HL-60 (cell line): ENCODE measurements at regions not wholly inside any gene's neighbourhood (a gene's known extent, or its start where the extent isn't known, plus 50 kb on each side); places are given as distances from the start of the nearest gene placed in this dataset.

ENCODE experiments used
- DNase-seq, 2 experiments: peaks; one replicate each; pipeline ENCODE4 v3.0.0-alpha.2; 2010 to 2020; ENCODE audit warnings: low read depth in 1 of 2, low spot score in 1 of 2
- H3K27ac ChIP-seq: fragments of 250-450 bp; sonication (Bioruptor Pico); replicated peaks from 2 replicates; pipeline ENCODE4 v1.5.1; 2020; ENCODE audit warnings: mild to moderate bottlenecking, moderate library complexity
- H3K27me3 ChIP-seq: fragments of 250-450 bp; sonication (Bioruptor Pico); 2 replicates; pipeline ENCODE4 v1.5.1; 2021; ENCODE audit warnings: mild to moderate bottlenecking, moderate library complexity; ENCODE audit not compliant: insufficient read depth, poor library complexity, severe bottlenecking
- H3K4me3 ChIP-seq: replicated peaks from 2 replicates; pipeline ENCODE4 v1.5.1; 2011; ENCODE audit warnings: mild to moderate bottlenecking, control low read depth, low read length; ENCODE audit not compliant: insufficient read depth
- GABPA ChIP-seq: IDR thresholded peaks from 2 replicates; pipeline ENCODE4 v1.6.1; 2012; ENCODE audit warnings: low read depth
- POLR2AphosphoS5 ChIP-seq: IDR thresholded peaks from 2 replicates; pipeline ENCODE4 v1.6.1; 2012; ENCODE audit warnings: low read depth
- SPI1 ChIP-seq: IDR thresholded peaks from 2 replicates; pipeline ENCODE4 v1.6.1; 2012; ENCODE audit warnings: low read depth, mild to moderate bottlenecking, borderline replicate concordance
- TF ChIP-seq, protein P1 (sequence below): IDR thresholded peaks from one replicate; pipeline ENCODE4 v1.5.1; 2011; ENCODE audit warnings: low read length, control low read depth, inconsistent platforms; ENCODE audit not compliant: insufficient read depth
- TF ChIP-seq, protein P2 (sequence below): IDR thresholded peaks from 2 replicates; pipeline ENCODE4 v1.6.1; 2012; ENCODE audit warnings: low read depth; ENCODE audit not compliant: insufficient replicate concordance

DNA sequence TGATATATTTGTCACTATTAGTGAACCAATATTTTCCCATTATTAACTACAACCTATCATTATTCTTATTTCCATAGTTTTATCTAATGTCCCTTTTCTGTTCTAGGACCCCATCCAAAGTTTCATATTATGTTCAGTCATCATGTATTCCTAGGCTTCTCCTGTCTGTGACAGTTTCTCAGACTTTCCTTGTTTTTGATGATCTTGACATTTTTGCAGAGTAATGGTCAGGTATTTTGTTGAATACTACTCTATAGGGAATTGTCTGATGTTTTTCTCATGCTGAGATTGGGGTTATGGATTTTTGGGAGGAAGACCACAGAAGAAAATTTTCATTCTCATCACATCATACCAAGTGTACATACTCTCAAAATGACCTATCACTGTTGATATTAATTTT lies 684.6 kb downstream of the PLCL1 start:
- no peak overlapping the region for H3K27ac ChIP-seq
- no peak overlapping the region for H3K4me3 ChIP-seq
- TF ChIP-seq, protein P1, sequence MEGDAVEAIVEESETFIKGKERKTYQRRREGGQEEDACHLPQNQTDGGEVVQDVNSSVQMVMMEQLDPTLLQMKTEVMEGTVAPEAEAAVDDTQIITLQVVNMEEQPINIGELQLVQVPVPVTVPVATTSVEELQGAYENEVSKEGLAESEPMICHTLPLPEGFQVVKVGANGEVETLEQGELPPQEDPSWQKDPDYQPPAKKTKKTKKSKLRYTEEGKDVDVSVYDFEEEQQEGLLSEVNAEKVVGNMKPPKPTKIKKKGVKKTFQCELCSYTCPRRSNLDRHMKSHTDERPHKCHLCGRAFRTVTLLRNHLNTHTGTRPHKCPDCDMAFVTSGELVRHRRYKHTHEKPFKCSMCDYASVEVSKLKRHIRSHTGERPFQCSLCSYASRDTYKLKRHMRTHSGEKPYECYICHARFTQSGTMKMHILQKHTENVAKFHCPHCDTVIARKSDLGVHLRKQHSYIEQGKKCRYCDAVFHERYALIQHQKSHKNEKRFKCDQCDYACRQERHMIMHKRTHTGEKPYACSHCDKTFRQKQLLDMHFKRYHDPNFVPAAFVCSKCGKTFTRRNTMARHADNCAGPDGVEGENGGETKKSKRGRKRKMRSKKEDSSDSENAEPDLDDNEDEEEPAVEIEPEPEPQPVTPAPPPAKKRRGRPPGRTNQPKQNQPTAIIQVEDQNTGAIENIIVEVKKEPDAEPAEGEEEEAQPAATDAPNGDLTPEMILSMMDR = no peak
- TF ChIP-seq GABPA (no peak), SPI1 (no peak), POLR2AphosphoS5 (no peak)
- TF ChIP-seq, protein P2, sequence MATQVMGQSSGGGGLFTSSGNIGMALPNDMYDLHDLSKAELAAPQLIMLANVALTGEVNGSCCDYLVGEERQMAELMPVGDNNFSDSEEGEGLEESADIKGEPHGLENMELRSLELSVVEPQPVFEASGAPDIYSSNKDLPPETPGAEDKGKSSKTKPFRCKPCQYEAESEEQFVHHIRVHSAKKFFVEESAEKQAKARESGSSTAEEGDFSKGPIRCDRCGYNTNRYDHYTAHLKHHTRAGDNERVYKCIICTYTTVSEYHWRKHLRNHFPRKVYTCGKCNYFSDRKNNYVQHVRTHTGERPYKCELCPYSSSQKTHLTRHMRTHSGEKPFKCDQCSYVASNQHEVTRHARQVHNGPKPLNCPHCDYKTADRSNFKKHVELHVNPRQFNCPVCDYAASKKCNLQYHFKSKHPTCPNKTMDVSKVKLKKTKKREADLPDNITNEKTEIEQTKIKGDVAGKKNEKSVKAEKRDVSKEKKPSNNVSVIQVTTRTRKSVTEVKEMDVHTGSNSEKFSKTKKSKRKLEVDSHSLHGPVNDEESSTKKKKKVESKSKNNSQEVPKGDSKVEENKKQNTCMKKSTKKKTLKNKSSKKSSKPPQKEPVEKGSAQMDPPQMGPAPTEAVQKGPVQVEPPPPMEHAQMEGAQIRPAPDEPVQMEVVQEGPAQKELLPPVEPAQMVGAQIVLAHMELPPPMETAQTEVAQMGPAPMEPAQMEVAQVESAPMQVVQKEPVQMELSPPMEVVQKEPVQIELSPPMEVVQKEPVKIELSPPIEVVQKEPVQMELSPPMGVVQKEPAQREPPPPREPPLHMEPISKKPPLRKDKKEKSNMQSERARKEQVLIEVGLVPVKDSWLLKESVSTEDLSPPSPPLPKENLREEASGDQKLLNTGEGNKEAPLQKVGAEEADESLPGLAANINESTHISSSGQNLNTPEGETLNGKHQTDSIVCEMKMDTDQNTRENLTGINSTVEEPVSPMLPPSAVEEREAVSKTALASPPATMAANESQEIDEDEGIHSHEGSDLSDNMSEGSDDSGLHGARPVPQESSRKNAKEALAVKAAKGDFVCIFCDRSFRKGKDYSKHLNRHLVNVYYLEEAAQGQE = no peak
- no peak for DNase-seq
- no peaks in the 10 kb centered on the region for H3K27me3 ChIP-seq

DNA sequence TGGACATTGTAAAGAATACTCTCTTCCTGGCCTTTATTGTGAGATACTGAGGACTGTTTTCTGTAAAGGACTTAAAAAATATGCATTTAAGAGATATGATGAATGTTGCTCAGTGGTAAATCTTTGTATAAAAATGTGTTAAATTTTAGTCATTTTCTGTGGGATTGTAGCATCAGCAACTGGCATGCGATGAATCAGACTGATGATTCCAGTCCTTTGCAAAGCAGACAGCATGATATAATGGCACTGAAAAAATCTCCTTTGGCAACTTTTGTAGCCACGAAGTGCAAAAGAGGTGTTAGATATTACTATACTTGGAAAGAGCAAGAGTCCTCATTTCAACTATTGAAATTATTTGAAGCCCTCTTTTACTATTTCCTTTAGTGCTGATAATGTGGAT lies 678.7 kb downstream of the PLCL1 start:
- H3K27ac ChIP-seq = no peak overlapping the region
- DNase-seq = no peak
- TF ChIP-seq, protein P1 = no peak
- TF ChIP-seq, protein P2 = no peak
- TF ChIP-seq SPI1 = no peak
- TF ChIP-seq GABPA = no peak
- TF ChIP-seq POLR2AphosphoS5 = no peak
- H3K4me3 ChIP-seq = no peak overlapping the region
- no peaks in the 10 kb centered on the region for H3K27me3 ChIP-seq

DNA sequence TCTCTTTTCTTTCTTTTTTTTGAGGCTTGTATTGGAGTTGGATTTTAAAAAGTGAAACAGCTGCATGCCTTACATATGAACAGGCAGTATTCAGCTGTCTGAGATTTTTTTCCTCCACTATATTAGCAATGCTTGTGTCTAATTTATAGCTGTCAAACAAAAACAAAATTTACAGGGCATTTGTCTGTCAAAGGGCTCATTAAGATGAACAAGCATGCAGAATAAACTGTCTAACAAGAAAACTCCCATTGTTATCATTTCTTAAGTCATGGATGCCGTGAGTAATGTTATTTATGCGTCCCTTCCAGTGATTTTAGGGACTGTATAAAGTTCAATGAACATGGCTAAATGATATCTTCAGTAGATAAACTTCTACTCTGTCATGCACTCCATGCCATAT lies 674.7 kb downstream of the PLCL1 start:
- DNase-seq = no peak
- Histone ChIP-seq H3K27ac (no peak overlapping the region), H3K4me3 (no peak overlapping the region)

More for the DNA sequence above, 674.7 kb downstream of the PLCL1 start:
- H3K27me3 ChIP-seq = no peaks in the 10 kb centered on the region
- TF ChIP-seq GABPA = no peak
- TF ChIP-seq, protein P1 = no peak
- TF ChIP-seq, protein P2 = no peak
- no peak for TF ChIP-seq POLR2AphosphoS5
- TF ChIP-seq SPI1 = no peak
